AML-193 (cell line): ENCODE measurements at regions not wholly inside any gene's neighbourhood (a gene's known extent, or its start where the extent isn't known, plus 50 kb on each side); places are given as distances from the start of the nearest gene placed in this dataset.

Experiments used
- DNase-seq, 2 experiments: peaks; one replicate each; lab custom pipeline; 2025; lab: John Stamatoyannopoulos, UW

- no peak for DNase-seq
Measured at GRCh38 chr18:7415081-7415894, 151.8 kb upstream of the PTPRM start.

GRCh38 chr18:7417727-7418126, 149.4 kb upstream of the PTPRM start:
- DNase-seq: no peak

GRCh38 chr18:7429831-7430230, 137.3 kb upstream of the PTPRM start:
- no peak for DNase-seq

- no peak for DNase-seq
Measured at GRCh38 chr18:7436166-7436565, 130.9 kb upstream of the PTPRM start.

- no peak for DNase-seq
Measured at GRCh38 chr18:7437870-7438269, 129.2 kb upstream of the PTPRM start.

- DNase-seq: no peak
Measured at GRCh38 chr18:7438646-7439045, 128.5 kb upstream of the PTPRM start.

GRCh38 chr18:7447318-7448028, 119.6 kb upstream of the PTPRM start:
- no peak for DNase-seq

- peak in 1 of 2 experiments; percentile 2 for DNase-seq
Measured at GRCh38 chr18:7452331-7452730, 114.8 kb upstream of the PTPRM start.

- no peak for DNase-seq
Measured at GRCh38 chr18:7454429-7454828, 112.7 kb upstream of the PTPRM start.

- DNase-seq: no peak
Measured at GRCh38 chr18:7456376-7456775, 110.7 kb upstream of the PTPRM start.

- DNase-seq: no peak
Measured at GRCh38 chr18:7457262-7457661, 109.9 kb upstream of the PTPRM start.

GRCh38 chr18:7458884-7459283, 108.2 kb upstream of the PTPRM start:
- no peak for DNase-seq

GRCh38 chr18:7459851-7460770, 107.0 kb upstream of the PTPRM start:
- DNase-seq: no peak

- no peak for DNase-seq
Measured at GRCh38 chr18:7464245-7464966, 102.7 kb upstream of the PTPRM start.

GRCh38 chr18:7466190-7466589, 100.9 kb upstream of the PTPRM start:
- DNase-seq: no peak

GRCh38 chr18:7467708-7468466, 99.2 kb upstream of the PTPRM start:
- no peak for DNase-seq

- no peak for DNase-seq
Measured at GRCh38 chr18:7470101-7470500, 97.0 kb upstream of the PTPRM start.

GRCh38 chr18:7470503-7470902, 96.6 kb upstream of the PTPRM start:
- no peak for DNase-seq

GRCh38 chr18:7476386-7476785, 90.7 kb upstream of the PTPRM start:
- DNase-seq: no peak

- DNase-seq: no peak
Measured at GRCh38 chr18:7479756-7480155, 87.4 kb upstream of the PTPRM start.

- DNase-seq: no peak
Measured at GRCh38 chr18:7480879-7481278, 86.2 kb upstream of the PTPRM start.
